ENCODE measurements at regions not wholly inside any gene's neighbourhood (a gene's known extent, or its start where the extent isn't known, plus 50 kb on each side); places are given as distances from the start of the nearest gene placed in this dataset.

GRCh38 chr2:156702541-156702940, 266.4 kb downstream of the GPD2 start:
- no peak for TF ChIP-seq CTCF (IDR thresholded peaks at IDR 0.05; ENCODE audit: low read depth, low read length, poor library complexity, severe bottlenecking)
- TF ChIP-seq EZH2phosphoT487 (IDR thresholded peaks at IDR 0.05; ENCODE audit: borderline replicate concordance, low read length), result no peak

Measured in DOHH2 (cell line).